ENCODE measurements at regions not wholly inside any gene's neighbourhood (a gene's known extent, or its start where the extent isn't known, plus 50 kb on each side); places are given as distances from the start of the nearest gene placed in this dataset.

DNA sequence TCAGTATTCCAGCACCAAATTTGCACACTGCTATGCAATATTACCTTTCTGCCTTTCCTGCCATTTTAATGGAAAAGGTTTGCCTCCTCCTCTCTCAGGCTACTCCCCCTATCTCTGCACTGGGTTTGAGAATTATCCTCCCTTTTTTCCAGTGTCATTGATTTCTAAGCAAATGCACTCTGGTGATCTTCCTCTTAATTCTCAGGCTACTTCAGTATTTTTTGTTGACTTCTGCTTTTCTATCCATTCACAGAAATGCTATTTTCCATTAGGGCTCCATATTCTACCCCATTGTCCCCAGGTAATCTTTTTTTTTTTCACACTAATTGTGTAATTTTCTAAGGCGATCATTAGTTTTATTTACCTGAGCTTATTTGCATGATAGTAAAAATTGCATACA lies 144.0 kb downstream of the GJA1 start:
- no peak for TF ChIP-seq FOXP2 (optimal IDR thresholded peaks at IDR 0.05; ENCODE audit: borderline replicate concordance, extremely low read depth, extremely low read length, insufficient read depth)
- TF ChIP-seq TAF1 (IDR thresholded peaks at IDR 0.05; ENCODE audit: borderline replicate concordance, insufficient read depth, low read length) = no peak
- no peak for TF ChIP-seq SIN3A (IDR thresholded peaks at IDR 0.05; ENCODE audit: borderline replicate concordance, insufficient read depth, low read length)
- TF ChIP-seq, protein P1, sequence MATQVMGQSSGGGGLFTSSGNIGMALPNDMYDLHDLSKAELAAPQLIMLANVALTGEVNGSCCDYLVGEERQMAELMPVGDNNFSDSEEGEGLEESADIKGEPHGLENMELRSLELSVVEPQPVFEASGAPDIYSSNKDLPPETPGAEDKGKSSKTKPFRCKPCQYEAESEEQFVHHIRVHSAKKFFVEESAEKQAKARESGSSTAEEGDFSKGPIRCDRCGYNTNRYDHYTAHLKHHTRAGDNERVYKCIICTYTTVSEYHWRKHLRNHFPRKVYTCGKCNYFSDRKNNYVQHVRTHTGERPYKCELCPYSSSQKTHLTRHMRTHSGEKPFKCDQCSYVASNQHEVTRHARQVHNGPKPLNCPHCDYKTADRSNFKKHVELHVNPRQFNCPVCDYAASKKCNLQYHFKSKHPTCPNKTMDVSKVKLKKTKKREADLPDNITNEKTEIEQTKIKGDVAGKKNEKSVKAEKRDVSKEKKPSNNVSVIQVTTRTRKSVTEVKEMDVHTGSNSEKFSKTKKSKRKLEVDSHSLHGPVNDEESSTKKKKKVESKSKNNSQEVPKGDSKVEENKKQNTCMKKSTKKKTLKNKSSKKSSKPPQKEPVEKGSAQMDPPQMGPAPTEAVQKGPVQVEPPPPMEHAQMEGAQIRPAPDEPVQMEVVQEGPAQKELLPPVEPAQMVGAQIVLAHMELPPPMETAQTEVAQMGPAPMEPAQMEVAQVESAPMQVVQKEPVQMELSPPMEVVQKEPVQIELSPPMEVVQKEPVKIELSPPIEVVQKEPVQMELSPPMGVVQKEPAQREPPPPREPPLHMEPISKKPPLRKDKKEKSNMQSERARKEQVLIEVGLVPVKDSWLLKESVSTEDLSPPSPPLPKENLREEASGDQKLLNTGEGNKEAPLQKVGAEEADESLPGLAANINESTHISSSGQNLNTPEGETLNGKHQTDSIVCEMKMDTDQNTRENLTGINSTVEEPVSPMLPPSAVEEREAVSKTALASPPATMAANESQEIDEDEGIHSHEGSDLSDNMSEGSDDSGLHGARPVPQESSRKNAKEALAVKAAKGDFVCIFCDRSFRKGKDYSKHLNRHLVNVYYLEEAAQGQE (IDR thresholded peaks at IDR 0.05; ENCODE audit: insufficient read depth in 1 of 2, low read depth in 2 of 2, low read length in 2 of 2) = no peak
- TF ChIP-seq POLR2AphosphoS5 (IDR thresholded peaks at IDR 0.05; ENCODE audit: low read depth, low read length) = no peak

DNA sequence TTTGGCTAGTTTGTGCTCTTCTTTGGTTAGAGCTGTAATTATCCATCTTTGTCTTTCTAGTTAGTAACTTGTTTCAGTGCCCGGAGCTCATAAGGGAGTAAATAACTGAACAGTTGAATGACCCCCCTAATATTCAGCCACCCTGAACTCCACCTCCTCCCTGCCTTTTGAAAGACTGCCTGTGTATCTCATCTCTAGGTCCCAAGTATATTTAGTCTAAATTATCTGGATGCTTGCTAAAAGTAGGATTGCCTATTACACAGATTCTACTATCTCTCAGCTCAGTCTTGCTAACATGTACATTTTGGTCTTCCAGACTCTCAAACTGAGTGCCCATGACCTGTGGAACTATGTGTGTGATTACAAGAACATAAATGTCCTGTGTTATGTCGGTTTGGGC lies 145.9 kb downstream of the GJA1 start:
- TF ChIP-seq, protein P1 (IDR thresholded peaks at IDR 0.05; ENCODE audit: insufficient read depth in 1 of 2, low read depth in 2 of 2, low read length in 2 of 2) = no peak
- no peak for TF ChIP-seq FOXP2 (optimal IDR thresholded peaks at IDR 0.05; ENCODE audit: borderline replicate concordance, extremely low read depth, extremely low read length, insufficient read depth)
- TF ChIP-seq POLR2AphosphoS5 (IDR thresholded peaks at IDR 0.05; ENCODE audit: low read depth, low read length) = no peak
- no peak for TF ChIP-seq TAF1 (IDR thresholded peaks at IDR 0.05; ENCODE audit: borderline replicate concordance, insufficient read depth, low read length)
- TF ChIP-seq SIN3A (IDR thresholded peaks at IDR 0.05; ENCODE audit: borderline replicate concordance, insufficient read depth, low read length) = no peak

DNA sequence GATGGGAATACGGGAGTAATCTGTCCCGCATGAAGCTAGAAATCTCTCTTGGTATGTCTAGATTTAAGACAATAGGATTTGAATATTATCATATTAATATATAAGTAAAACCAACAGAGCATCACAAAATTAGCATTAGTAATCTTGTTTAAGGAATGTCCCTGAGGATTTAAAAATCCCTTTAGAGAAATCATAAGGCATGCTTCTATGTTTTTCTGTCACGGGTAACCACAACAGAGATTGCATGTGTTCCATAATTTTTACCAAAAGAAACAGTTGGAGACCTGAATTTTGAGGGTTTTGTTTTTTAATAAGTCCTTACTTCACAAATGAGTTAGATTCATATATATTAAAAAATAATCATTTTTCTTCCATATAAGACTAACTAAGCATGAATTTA lies 146.8 kb downstream of the GJA1 start:
- TF ChIP-seq, protein P1 (IDR thresholded peaks at IDR 0.05; ENCODE audit: insufficient read depth in 1 of 2, low read depth in 2 of 2, low read length in 2 of 2) = no peak
- TF ChIP-seq FOXP2 (optimal IDR thresholded peaks at IDR 0.05; ENCODE audit: borderline replicate concordance, extremely low read depth, extremely low read length, insufficient read depth) (no peak), POLR2AphosphoS5 (IDR thresholded peaks at IDR 0.05; ENCODE audit: low read depth, low read length) (no peak), SIN3A (IDR thresholded peaks at IDR 0.05; ENCODE audit: borderline replicate concordance, insufficient read depth, low read length) (no peak), TAF1 (IDR thresholded peaks at IDR 0.05; ENCODE audit: borderline replicate concordance, insufficient read depth, low read length) (no peak)

DNA sequence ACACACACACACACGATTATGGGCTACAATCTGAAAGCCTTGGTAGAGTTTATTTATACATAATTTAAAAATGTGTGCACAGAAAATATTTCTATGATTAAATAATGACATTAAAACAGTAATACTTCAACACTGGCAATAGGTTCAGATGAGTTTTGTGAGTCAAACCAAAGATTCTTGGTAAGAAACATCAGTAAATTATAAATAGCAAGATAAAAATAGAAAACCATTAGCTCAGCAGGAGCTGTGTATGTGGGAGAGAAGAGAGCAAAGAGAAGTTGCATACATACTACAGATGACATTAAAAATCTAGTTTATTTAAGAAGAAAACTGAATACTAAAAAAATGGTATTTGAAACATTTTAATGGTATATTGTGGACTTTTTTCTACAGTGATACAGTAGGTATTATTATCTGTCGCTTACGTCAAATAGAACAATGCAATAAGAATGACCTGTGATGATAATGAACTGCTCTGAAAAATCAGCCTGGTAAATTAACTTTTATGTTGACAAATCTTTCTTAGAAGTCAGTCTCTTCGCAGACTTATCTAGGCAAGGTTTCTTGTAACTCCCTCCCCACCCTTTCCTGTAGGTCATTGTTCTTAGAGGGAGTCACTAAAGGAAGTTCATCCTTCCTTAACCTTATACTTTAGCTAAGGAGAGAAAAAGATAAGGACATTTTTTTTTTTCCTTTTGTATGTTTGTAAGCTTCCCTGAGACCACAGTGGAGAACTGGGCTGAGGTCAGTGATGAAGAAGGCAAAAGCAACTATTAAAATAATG lies 149.3 kb downstream of the GJA1 start:
- no peak for TF ChIP-seq SIN3A (IDR thresholded peaks at IDR 0.05; ENCODE audit: borderline replicate concordance, insufficient read depth, low read length)
- no peak for TF ChIP-seq FOXP2 (optimal IDR thresholded peaks at IDR 0.05; ENCODE audit: borderline replicate concordance, extremely low read depth, extremely low read length, insufficient read depth)
- no peak for TF ChIP-seq POLR2AphosphoS5 (IDR thresholded peaks at IDR 0.05; ENCODE audit: low read depth, low read length)
- TF ChIP-seq, protein P1 (IDR thresholded peaks at IDR 0.05; ENCODE audit: insufficient read depth in 1 of 2, low read depth in 2 of 2, low read length in 2 of 2) = no peak
- no peak for TF ChIP-seq TAF1 (IDR thresholded peaks at IDR 0.05; ENCODE audit: borderline replicate concordance, insufficient read depth, low read length)

Data from PFSK-1 (cell line).